ENCODE measurements at regions not wholly inside any gene's neighbourhood (a gene's known extent, or its start where the extent isn't known, plus 50 kb on each side); places are given as distances from the start of the nearest gene placed in this dataset.

- DNase-seq = no peak
Measured at GRCh38 chr4:178068136-178068535, 625.9 kb upstream of the AGA start.

- no peak for DNase-seq
Measured at GRCh38 chr4:178070163-178070562, 627.9 kb upstream of the AGA start.

- no peak for DNase-seq
Measured at GRCh38 chr4:178080312-178080711, 638.1 kb upstream of the AGA start.

- DNase-seq = no peak
Measured at GRCh38 chr4:178081176-178081575, 638.9 kb upstream of the AGA start.

GRCh38 chr4:178081896-178082295, 639.7 kb upstream of the AGA start:
- no peak for DNase-seq

- DNase-seq = no peak
Measured at GRCh38 chr4:178082906-178083305, 640.7 kb upstream of the AGA start.

- DNase-seq = no peak
Measured at GRCh38 chr4:178083968-178084367, 641.7 kb upstream of the AGA start.

- no peak for DNase-seq
Measured at GRCh38 chr4:178086320-178086719, 644.1 kb upstream of the AGA start.

- DNase-seq = no peak
Measured at GRCh38 chr4:178090640-178091411, 648.6 kb upstream of the AGA start.

GRCh38 chr4:178102139-178102538, 659.9 kb upstream of the AGA start:
- no peak for DNase-seq

GRCh38 chr4:178105242-178105641, 663.0 kb upstream of the AGA start:
- no peak for DNase-seq

- no peak for DNase-seq
Measured at GRCh38 chr4:178136736-178137345, 694.6 kb upstream of the AGA start.

- DNase-seq = no peak
Measured at GRCh38 chr4:178137732-178138471, 695.7 kb upstream of the AGA start.

- DNase-seq = no peak
Measured at GRCh38 chr4:178138491-178138890, 696.3 kb upstream of the AGA start.

- DNase-seq = no peak
Measured at GRCh38 chr4:178140326-178140915, 698.2 kb upstream of the AGA start.

- no peak for DNase-seq
Measured at GRCh38 chr4:178142724-178143123, 700.5 kb upstream of the AGA start.

GRCh38 chr4:178148106-178148505, 705.9 kb upstream of the AGA start:
- DNase-seq = no peak

GRCh38 chr4:178165251-178165950, 723.2 kb upstream of the AGA start:
- DNase-seq = no peak

GRCh38 chr4:178165951-178166308, 723.7 kb upstream of the AGA start:
- DNase-seq = no peak

GRCh38 chr4:178173771-178174170, 731.5 kb upstream of the AGA start:
- DNase-seq = no peak

- no peak for DNase-seq
Measured at GRCh38 chr4:178174756-178175155, 732.5 kb upstream of the AGA start.

- DNase-seq = no peak
Measured at GRCh38 chr4:178185517-178185916, 743.3 kb upstream of the AGA start.

GRCh38 chr4:178192611-178193010, 750.4 kb upstream of the AGA start:
- no peak for DNase-seq

All from activated gamma-delta T cell treated with Interleukin-2 at 50 U/mL for 16 hours (primary cell).